ENCODE measurements at regions not wholly inside any gene's neighbourhood (a gene's known extent, or its start where the extent isn't known, plus 50 kb on each side); places are given as distances from the start of the nearest gene placed in this dataset.

- DNase-seq = peak; percentile 30
These were observed 49.9 kb upstream of the MAFB start for GRCh38 chr20:40738976-40739375.

GRCh38 chr20:40739841-40740240, 50.8 kb upstream of the MAFB start:
- DNase-seq = no peak

GRCh38 chr20:40741507-40742106, 52.6 kb upstream of the MAFB start:
- DNase-seq = peak; percentile 43

GRCh38 chr20:40743141-40743775, 54.2 kb upstream of the MAFB start:
- DNase-seq = no peak

GRCh38 chr20:40744072-40744817, 55.2 kb upstream of the MAFB start:
- no peak for DNase-seq

- no peak for DNase-seq
These were observed 55.8 kb upstream of the MAFB start for GRCh38 chr20:40744818-40745175.

- no peak for DNase-seq
These were observed 57.2 kb upstream of the MAFB start for GRCh38 chr20:40746251-40746650.

GRCh38 chr20:40748182-40748581, 59.1 kb upstream of the MAFB start:
- DNase-seq = no peak

GRCh38 chr20:40749985-40750506, 61.0 kb upstream of the MAFB start:
- DNase-seq = no peak

- DNase-seq = no peak
These were observed 61.6 kb upstream of the MAFB start for GRCh38 chr20:40750541-40751035.

GRCh38 chr20:40753472-40753871, 64.4 kb upstream of the MAFB start:
- no peak for DNase-seq

GRCh38 chr20:40754339-40754943, 65.4 kb upstream of the MAFB start:
- no peak for DNase-seq

GRCh38 chr20:40757087-40757486, 68.1 kb upstream of the MAFB start:
- no peak for DNase-seq

GRCh38 chr20:40758790-40759189, 69.8 kb upstream of the MAFB start:
- DNase-seq = no peak

GRCh38 chr20:40760399-40760798, 71.4 kb upstream of the MAFB start:
- DNase-seq = no peak

GRCh38 chr20:40763646-40764295, 74.7 kb upstream of the MAFB start:
- DNase-seq = peak; percentile 53

- DNase-seq = no peak
These were observed 76.9 kb upstream of the MAFB start for GRCh38 chr20:40765814-40766480.

GRCh38 chr20:40766790-40767614, 78.0 kb upstream of the MAFB start:
- DNase-seq = no peak

GRCh38 chr20:40767615-40767924, 78.5 kb upstream of the MAFB start:
- no peak for DNase-seq

- no peak for DNase-seq
These were observed 79.1 kb upstream of the MAFB start for GRCh38 chr20:40768105-40768504.

GRCh38 chr20:40769677-40770285, 80.7 kb upstream of the MAFB start:
- DNase-seq = no peak

All from eye (tissue), 1 donor.